H1 (cell line): ENCODE measurements at regions not wholly inside any gene's neighbourhood (a gene's known extent, or its start where the extent isn't known, plus 50 kb on each side); places are given as distances from the start of the nearest gene placed in this dataset.

Experiments used
- CTCF ChIA-PET: fragments of 300-600 bp; sonication (Branson Sonifier 250); formaldehyde crosslinking; loops from one replicate; lab custom pipeline; 2021; ENCODE audit not compliant: partially characterized antibody; lab: Charles Lee
- POLR2A ChIA-PET: fragments of 300-600 bp; sonication (Branson Sonifier 250); formaldehyde crosslinking; loops from one replicate; lab custom pipeline; 2021; ENCODE audit warnings: inconsistent platforms; ENCODE audit not compliant: partially characterized antibody; lab: Charles Lee
- DNase-seq, 2 experiments: peaks; one replicate each; pipeline versions ENCODE4 v3.0.0 to v3.0.0-alpha.2; 2010 to 2022; ENCODE audit warnings: low spot score in 2 of 2, low read depth in 1 of 2, mixed read lengths in 1 of 2
- FAIRE-seq: peaks from 2 replicates; lab custom pipeline; 2011; peaks lifted over from hg19 to GRCh38; lab: Jason Lieb, UNC
- H2AFZ ChIP-seq: 2 replicates; pipeline ENCODE4 v1.8.1; 2012; ENCODE audit warnings: low read length, inconsistent platforms
- H2AK5ac ChIP-seq: 2 replicates; pipeline ENCODE4 v1.6.1; 2013; ENCODE audit warnings: low read depth, low read length
- H2BK120ac ChIP-seq: replicated peaks from 2 replicates; pipeline ENCODE3; 2013; ENCODE audit warnings: low read depth, low read length, inconsistent platforms
- H2BK12ac ChIP-seq: 2 replicates; pipeline ENCODE4 v1.6.1; 2013; ENCODE audit warnings: low read depth, low read length
- H2BK15ac ChIP-seq: 2 replicates; pipeline ENCODE4 v1.6.1; 2013; ENCODE audit warnings: low read length
- H2BK20ac ChIP-seq: 2 replicates; pipeline ENCODE4 v1.6.1; 2013; ENCODE audit warnings: low read length
- H2BK5ac ChIP-seq: 2 replicates; pipeline ENCODE4 v1.6.1; 2013; ENCODE audit warnings: low read depth, low read length
- H3K14ac ChIP-seq: 2 replicates; pipeline ENCODE4 v1.6.1; 2013; ENCODE audit warnings: inconsistent platforms; ENCODE audit not compliant: insufficient read length
- H3K18ac ChIP-seq: 2 replicates; pipeline ENCODE4 v1.6.1; 2013; ENCODE audit warnings: low read length; ENCODE audit errors: extremely low read depth
- H3K23ac ChIP-seq: 2 replicates; pipeline ENCODE4 v1.6.1; 2013; ENCODE audit warnings: inconsistent platforms; ENCODE audit not compliant: insufficient read length
- H3K23me2 ChIP-seq: 2 replicates; pipeline ENCODE4 v1.6.1; 2013; ENCODE audit warnings: low read depth, low read length
- H3K27ac ChIP-seq: 2 replicates; pipeline ENCODE4 v1.6.1; 2011; ENCODE audit warnings: low read depth, low read length, inconsistent platforms
- H3K27me3 ChIP-seq, 4 experiments: replicated peaks in 1 of 4; 1 replicate in 1 of 4; 2 replicates in 3 of 4; pipeline versions ENCODE4 v1.6.1 to v1.8.1; 2011 to 2013; ENCODE audit warnings: low read length in 3 of 4, mild to moderate bottlenecking in 3 of 4, inconsistent platforms in 2 of 4, mixed read lengths in 2 of 4, moderate library complexity in 1 of 4; ENCODE audit not compliant: control insufficient read depth in 3 of 4, insufficient read depth in 3 of 4; ENCODE audit errors: extremely low read depth in 1 of 4
- H3K36me3 ChIP-seq, 4 experiments: 2 replicates each; pipeline versions ENCODE4 v1.6.1 to v1.8.1; 2011 to 2013; ENCODE audit warnings: mild to moderate bottlenecking in 4 of 4, low read length in 3 of 4, moderate library complexity in 2 of 4, control low read depth in 1 of 4, inconsistent platforms in 1 of 4; ENCODE audit not compliant: insufficient read depth in 4 of 4, control insufficient read depth in 2 of 4
- H3K4ac ChIP-seq: replicated peaks from 2 replicates; pipeline ENCODE3; 2013; ENCODE audit warnings: low read length, low read depth, mixed read lengths, inconsistent platforms; ENCODE audit not compliant: insufficient read length
- H3K4me1 ChIP-seq, 4 experiments: replicated peaks in 1 of 4; 1 replicate in 1 of 4; 2 replicates in 3 of 4; pipeline versions ENCODE4 v1.6.1 to v1.8.1; 2011 to 2013; ENCODE audit warnings: low read length in 3 of 4, inconsistent platforms in 2 of 4, mixed read lengths in 1 of 4; ENCODE audit not compliant: insufficient read depth in 4 of 4, control insufficient read depth in 3 of 4
- H3K4me2 ChIP-seq, 2 experiments: 2 replicates each; pipeline versions ENCODE4 v1.6.1 to v1.8.1; 2011 to 2013; ENCODE audit warnings: low read depth in 2 of 2, low read length in 2 of 2, control low read depth in 1 of 2, inconsistent platforms in 1 of 2, mild to moderate bottlenecking in 1 of 2; ENCODE audit not compliant: insufficient read depth in 1 of 2
- H3K4me3 ChIP-seq, 4 experiments: fragments of 200-600, 300-600 bp in 1 of 4; sonication (generic), shearing (Covaris generic), sonication (Bioruptor Twin) in 1 of 4; 2 replicates each; pipeline versions ENCODE4 v1.5.1 to v1.8.1; 2011 to 2016; ENCODE audit warnings: low read length in 4 of 4, low read depth in 3 of 4, control low read depth in 2 of 4, inconsistent platforms in 2 of 4, mild to moderate bottlenecking in 2 of 4, mixed read lengths in 1 of 4, moderate library complexity in 1 of 4; ENCODE audit not compliant: insufficient read depth in 2 of 4; ENCODE audit errors: extremely low read depth in 1 of 4
- H3K56ac ChIP-seq: replicated peaks from 2 replicates; pipeline ENCODE3; 2013; ENCODE audit warnings: low read depth, mild to moderate bottlenecking, mixed read lengths, low read length, inconsistent platforms; ENCODE audit not compliant: insufficient read length
- H3K79me1 ChIP-seq: 2 replicates; pipeline ENCODE4 v1.6.1; 2013; ENCODE audit warnings: low read depth, low read length, control low read depth
- H3K79me2 ChIP-seq, 2 experiments: 2 replicates each; pipeline versions ENCODE4 v1.6.1 to v1.8.1; 2012 to 2013; ENCODE audit warnings: low read length in 2 of 2, mild to moderate bottlenecking in 2 of 2, inconsistent platforms in 1 of 2; ENCODE audit not compliant: insufficient read depth in 2 of 2, control insufficient read depth in 1 of 2
- H3K9ac ChIP-seq, 4 experiments: replicated peaks in 1 of 4; 1 replicate in 1 of 4; 2 replicates in 3 of 4; pipeline versions ENCODE4 v1.6.1 to v1.8.1; 2011 to 2013; ENCODE audit warnings: low read depth in 3 of 4, low read length in 3 of 4, control low read depth in 2 of 4, mild to moderate bottlenecking in 2 of 4, moderate library complexity in 2 of 4, inconsistent platforms in 1 of 4; ENCODE audit errors: extremely low read depth in 1 of 4
- H3K9me3 ChIP-seq, 2 experiments: 2 replicates each; pipeline versions ENCODE4 v1.6.1 to v1.8.1; 2012 to 2013; ENCODE audit warnings: mild to moderate bottlenecking in 2 of 2, moderate library complexity in 2 of 2, control low read depth in 1 of 2, inconsistent platforms in 1 of 2, low read depth in 1 of 2, low read length in 1 of 2, mixed read lengths in 1 of 2; ENCODE audit not compliant: insufficient read depth in 2 of 2
- H4K20me1 ChIP-seq, 2 experiments: replicated peaks in 1 of 2; 2 replicates each; pipeline versions ENCODE3 to v1.8.1; 2011 to 2013; ENCODE audit warnings: inconsistent platforms in 2 of 2, low read length in 2 of 2, mild to moderate bottlenecking in 1 of 2; ENCODE audit not compliant: insufficient read depth in 2 of 2, control insufficient read depth in 1 of 2
- H4K5ac ChIP-seq: 2 replicates; pipeline ENCODE4 v1.6.1; 2013; ENCODE audit warnings: low read length, low read depth, mixed read lengths, inconsistent platforms; ENCODE audit not compliant: insufficient read length
- H4K8ac ChIP-seq: 2 replicates; pipeline ENCODE4 v1.8.0; 2013; ENCODE audit warnings: mild to moderate bottlenecking, moderate library complexity, low read length, inconsistent platforms; ENCODE audit not compliant: insufficient read depth; ENCODE audit errors: extremely low read depth
- H4K91ac ChIP-seq: replicated peaks from 2 replicates; pipeline ENCODE3; 2013; ENCODE audit warnings: low read length, mixed read lengths, inconsistent platforms; ENCODE audit not compliant: insufficient read length
- BACH1 ChIP-seq: IDR thresholded peaks from 2 replicates; pipeline ENCODE4 v1.6.1; 2012; ENCODE audit warnings: low read length, improper control_type of control experiment
- BCL11A ChIP-seq, 2 experiments: IDR thresholded peaks; one replicate each; pipeline ENCODE4 v1.6.1; 2011; ENCODE audit warnings: low read depth in 2 of 2, low read length in 2 of 2, mild to moderate bottlenecking in 2 of 2
- BRCA1 ChIP-seq: IDR thresholded peaks from 2 replicates; pipeline ENCODE4 v1.6.1; 2012; ENCODE audit warnings: low read depth, low read length, improper control_type of control experiment
- EZH2 ChIP-seq: fragments of 200-600 bp; sonication (generic); IDR thresholded peaks from 2 replicates; pipeline ENCODE4 v1.7.1; 2012; ENCODE audit warnings: low read depth, mild to moderate bottlenecking, moderate library complexity, low read length, inconsistent platforms; ENCODE audit not compliant: severe bottlenecking
- FOSL1 ChIP-seq: IDR thresholded peaks from 2 replicates; pipeline ENCODE4 v1.6.1; 2011; ENCODE audit warnings: mild to moderate bottlenecking, low read depth, low read length, moderate library complexity; ENCODE audit not compliant: insufficient read depth
- GTF2F1 ChIP-seq: IDR thresholded peaks from 2 replicates; pipeline ENCODE4 v1.6.1; 2012; ENCODE audit warnings: low read depth, low read length, improper control_type of control experiment, borderline replicate concordance
- MAX ChIP-seq: IDR thresholded peaks from 2 replicates; pipeline ENCODE4 v1.6.1; 2012; ENCODE audit warnings: inconsistent platforms
- NANOG ChIP-seq: IDR thresholded peaks from 2 replicates; pipeline ENCODE4 v1.6.1; 2011; ENCODE audit warnings: low read length, low read depth, mild to moderate bottlenecking, inconsistent platforms; ENCODE audit not compliant: insufficient read depth, poor library complexity, severe bottlenecking
- NRF1 ChIP-seq: IDR thresholded peaks from 2 replicates; pipeline ENCODE4 v1.6.1; 2011; ENCODE audit warnings: mild to moderate bottlenecking, low read depth, low read length, improper control_type of control experiment
- RXRA ChIP-seq: IDR thresholded peaks from 2 replicates; pipeline ENCODE4 v1.6.1; 2011; ENCODE audit warnings: low read depth, mild to moderate bottlenecking, low read length, moderate library complexity; ENCODE audit not compliant: insufficient read depth
- SIN3A ChIP-seq, 2 experiments: IDR thresholded peaks in 1 of 2; conservative IDR thresholded peaks in 1 of 2; 2 replicates each; pipeline ENCODE4 v1.6.1; 2011 to 2012; ENCODE audit warnings: low read length in 2 of 2, improper control_type of control experiment in 1 of 2, low read depth in 1 of 2, mild to moderate bottlenecking in 1 of 2
- SIX5 ChIP-seq: IDR thresholded peaks from 2 replicates; pipeline ENCODE4 v1.6.1; 2011; ENCODE audit warnings: mild to moderate bottlenecking, low read depth, low read length
- SP1 ChIP-seq: IDR thresholded peaks from 2 replicates; pipeline ENCODE4 v1.6.1; 2011; ENCODE audit warnings: low read depth, low read length
- TBP ChIP-seq: IDR thresholded peaks from 2 replicates; pipeline ENCODE4 v1.6.1; 2011; ENCODE audit warnings: low read depth, low read length, improper control_type of control experiment
- WGBS, 2 experiments: shearing (Covaris generic) in 1 of 2; methylation state at CpG; one replicate each; pipeline versions ENCODE4 v1.1.6 to v1.1.7; 2013 to 2015; ENCODE audit warnings: low lambda C conversion rate in 2 of 2, mixed read lengths in 2 of 2, inconsistent platforms in 1 of 2, low coverage in 1 of 2, missing lambda C conversion rate in 1 of 2; ENCODE audit not compliant: insufficient replicate concordance in 2 of 2, insufficient coverage in 1 of 2, insufficient read length in 1 of 2; ENCODE audit errors: extremely low coverage in 1 of 2, missing lambda C conversion rate in 1 of 2; 5-methylcytosine and 5-hydroxymethylcytosine counted together

DNA sequence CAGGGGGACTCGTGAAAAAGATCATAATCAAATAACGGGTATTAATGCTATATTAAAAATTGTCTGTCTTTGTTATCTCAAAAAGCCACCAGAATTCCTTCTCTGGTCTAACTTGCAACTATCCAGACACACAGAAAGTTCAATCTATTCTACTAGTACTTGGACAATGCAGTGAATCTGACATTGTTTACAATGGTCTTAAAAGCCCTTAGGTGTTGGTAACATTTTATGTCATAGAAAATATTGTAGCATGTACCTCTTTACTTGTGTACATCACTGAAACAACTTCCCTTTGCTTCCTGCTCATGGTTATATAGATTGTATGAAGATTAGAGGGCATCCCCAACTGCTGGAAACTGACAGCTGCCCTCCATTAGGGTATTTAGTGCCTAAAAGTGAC, 71.1 kb upstream of the PPP3CA start:
- no peak overlapping the region for H4K91ac ChIP-seq
- H2BK120ac ChIP-seq, result no peak overlapping the region
- TF ChIP-seq SIN3A (conservative IDR thresholded peaks at IDR 0.05 in 1 of 2, IDR thresholded peaks at IDR 0.05 in 1 of 2; ENCODE audit: low read depth in 1 of 2, low read length in 2 of 2) (no peak), SP1 (no peak), RXRA (no peak), BACH1 (no peak), GTF2F1 (no peak), NRF1 (no peak), MAX (no peak), NANOG (no peak), EZH2 (no peak), BRCA1 (no peak), BCL11A (IDR thresholded peaks at IDR 0.05; ENCODE audit: low read depth in 2 of 2, low read length in 2 of 2) (no peak), FOSL1 (no peak), SIX5 (no peak), TBP (no peak)
- TF ChIP-seq, all 59 proteins: peak for 0
- no peak overlapping the region for H3K27ac ChIP-seq
- no peaks in the 10 kb centered on the region for H3K36me3 ChIP-seq
- no peaks in the 10 kb centered on the region for H3K79me2 ChIP-seq
- no peak overlapping the region for H2BK15ac ChIP-seq
- CTCF ChIA-PET, result interaction anchor here (0.6 kb wide), 1 partner anchor 216 kb away, joined by 3 read pairs; no protein-coding TSS in a partner anchor
- H3K23ac ChIP-seq, result no peak overlapping the region
- peaks cover 0 to 8% (median 0%) of the 10 kb centered on the region in 4 experiments; a peak in 1 of 7 replicates for H3K4me1 ChIP-seq
- POLR2A ChIA-PET, result no interaction called here
- H3K56ac ChIP-seq, result no peak overlapping the region
- H3K14ac ChIP-seq, result no peak overlapping the region
- no peak overlapping the region for H4K5ac ChIP-seq
- H3K79me1 ChIP-seq, result no peaks in the 10 kb centered on the region
- H3K9ac ChIP-seq, result no peak overlapping the region
- H2BK5ac ChIP-seq, result no peak overlapping the region
- DNase-seq (no peak), FAIRE-seq (no peak)
- no peak overlapping the region for H3K18ac ChIP-seq
- no peaks in the 10 kb centered on the region for H4K20me1 ChIP-seq
- no peak overlapping the region for H2AFZ ChIP-seq
- no peak overlapping the region for H2BK12ac ChIP-seq
- H2BK20ac ChIP-seq, result no peak overlapping the region
- no peak overlapping the region for H2AK5ac ChIP-seq
- WGBS, 2 experiments, result 90% methylated on average over 2 of the region's 2 CpGs; no CpG with 5 or more reads in 1 of the 2 experiments
- H3K27me3 ChIP-seq, result no peaks in the 10 kb centered on the region
- no peak overlapping the region for H3K4me3 ChIP-seq
- no peaks in the 10 kb centered on the region for H3K9me3 ChIP-seq
- no peak overlapping the region for H3K4ac ChIP-seq
- no peak overlapping the region for H3K4me2 ChIP-seq
- H3K23me2 ChIP-seq, result no peaks in the 10 kb centered on the region
- no peak overlapping the region for H4K8ac ChIP-seq
